ENCODE measurements at regions not wholly inside any gene's neighbourhood (a gene's known extent, or its start where the extent isn't known, plus 50 kb on each side); places are given as distances from the start of the nearest gene placed in this dataset.

DNA sequence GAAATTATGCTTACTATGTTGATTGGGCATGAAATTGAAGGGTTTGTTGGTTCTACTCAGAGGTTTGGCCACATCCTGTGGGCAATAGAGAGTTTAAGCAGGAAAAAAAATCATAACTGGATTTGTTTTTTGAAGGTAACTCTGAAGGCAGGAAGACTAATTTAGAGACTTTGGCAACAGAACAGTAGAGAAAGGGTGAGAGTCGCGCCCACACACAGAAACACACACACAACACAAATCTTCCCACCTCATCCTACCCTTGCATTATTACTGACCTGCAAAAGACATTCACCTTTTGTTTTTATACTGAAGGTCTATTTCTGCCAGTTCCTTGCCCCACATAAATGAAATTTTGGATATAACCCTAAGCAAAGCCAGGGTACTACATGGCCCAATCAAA, 270.6 kb downstream of the TBL1XR1 start:
- no peaks in the 10 kb centered on the region for H3K36me3 ChIP-seq (replicated peaks in 1 of 2; ENCODE audit: control insufficient read depth in 1 of 2, insufficient read depth in 2 of 2, low read length in 2 of 2)
- no peak overlapping the region for H3K4me2 ChIP-seq (ENCODE audit: low read depth, low read length)
- POLR2A ChIA-PET, result no interaction called here
- no peak for DNase-seq (ENCODE audit: low spot score)
- no peak overlapping the region for H2AFZ ChIP-seq (ENCODE audit: low read length)
- no peaks in the 10 kb centered on the region for H4K20me1 ChIP-seq (ENCODE audit: insufficient read depth, low read length)
- ATAC-seq, result no peak
- CTCF ChIA-PET (ENCODE audit: low intra/inter-chr PET ratio, low total read pairs), result no interaction called here
- no peak overlapping the region for H3K27ac ChIP-seq (ENCODE audit: extremely low read length, insufficient read depth, low read length)
- H3K79me2 ChIP-seq (ENCODE audit: insufficient read depth, low read length), result no peaks in the 10 kb centered on the region
- 96% methylated on average over 2 of the region's 2 CpGs for WGBS (ENCODE audit: low lambda C conversion rate)
- no peaks in the 10 kb centered on the region for H3K27me3 ChIP-seq (ENCODE audit: control insufficient read depth in 1 of 2, insufficient read depth in 2 of 2, low read length in 2 of 2)
- TF ChIP-seq ZMAT3 (CRISPR knock-in tag; conservative IDR thresholded peaks at IDR 0.05), result no peak
- TF ChIP-seq ZNF543 (CRISPR knock-in tag; IDR thresholded peaks at IDR 0.05), result no peak
- no peak for TF ChIP-seq ZNF460 (CRISPR knock-in tag; IDR thresholded peaks at IDR 0.05; ENCODE audit: borderline replicate concordance)
- TF ChIP-seq STAT5B (CRISPR knock-in tag; IDR thresholded peaks at IDR 0.05), result no peak
- no peak for TF ChIP-seq ZNF432 (CRISPR knock-in tag; IDR thresholded peaks at IDR 0.05; ENCODE audit: borderline replicate concordance)
- TF ChIP-seq HDAC1 (CRISPR knock-in tag; IDR thresholded peaks at IDR 0.05), result no peak
- TF ChIP-seq ELF4 (CRISPR knock-in tag; IDR thresholded peaks at IDR 0.05; ENCODE audit: borderline replicate concordance), result no peak
- TF ChIP-seq, protein P1, sequence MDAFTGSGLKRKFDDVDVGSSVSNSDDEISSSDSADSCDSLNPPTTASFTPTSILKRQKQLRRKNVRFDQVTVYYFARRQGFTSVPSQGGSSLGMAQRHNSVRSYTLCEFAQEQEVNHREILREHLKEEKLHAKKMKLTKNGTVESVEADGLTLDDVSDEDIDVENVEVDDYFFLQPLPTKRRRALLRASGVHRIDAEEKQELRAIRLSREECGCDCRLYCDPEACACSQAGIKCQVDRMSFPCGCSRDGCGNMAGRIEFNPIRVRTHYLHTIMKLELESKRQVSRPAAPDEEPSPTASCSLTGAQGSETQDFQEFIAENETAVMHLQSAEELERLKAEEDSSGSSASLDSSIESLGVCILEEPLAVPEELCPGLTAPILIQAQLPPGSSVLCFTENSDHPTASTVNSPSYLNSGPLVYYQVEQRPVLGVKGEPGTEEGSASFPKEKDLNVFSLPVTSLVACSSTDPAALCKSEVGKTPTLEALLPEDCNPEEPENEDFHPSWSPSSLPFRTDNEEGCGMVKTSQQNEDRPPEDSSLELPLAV (CRISPR knock-in tag; conservative IDR thresholded peaks at IDR 0.05; ENCODE audit: low read depth), result no peak
- TF ChIP-seq, protein P2, sequence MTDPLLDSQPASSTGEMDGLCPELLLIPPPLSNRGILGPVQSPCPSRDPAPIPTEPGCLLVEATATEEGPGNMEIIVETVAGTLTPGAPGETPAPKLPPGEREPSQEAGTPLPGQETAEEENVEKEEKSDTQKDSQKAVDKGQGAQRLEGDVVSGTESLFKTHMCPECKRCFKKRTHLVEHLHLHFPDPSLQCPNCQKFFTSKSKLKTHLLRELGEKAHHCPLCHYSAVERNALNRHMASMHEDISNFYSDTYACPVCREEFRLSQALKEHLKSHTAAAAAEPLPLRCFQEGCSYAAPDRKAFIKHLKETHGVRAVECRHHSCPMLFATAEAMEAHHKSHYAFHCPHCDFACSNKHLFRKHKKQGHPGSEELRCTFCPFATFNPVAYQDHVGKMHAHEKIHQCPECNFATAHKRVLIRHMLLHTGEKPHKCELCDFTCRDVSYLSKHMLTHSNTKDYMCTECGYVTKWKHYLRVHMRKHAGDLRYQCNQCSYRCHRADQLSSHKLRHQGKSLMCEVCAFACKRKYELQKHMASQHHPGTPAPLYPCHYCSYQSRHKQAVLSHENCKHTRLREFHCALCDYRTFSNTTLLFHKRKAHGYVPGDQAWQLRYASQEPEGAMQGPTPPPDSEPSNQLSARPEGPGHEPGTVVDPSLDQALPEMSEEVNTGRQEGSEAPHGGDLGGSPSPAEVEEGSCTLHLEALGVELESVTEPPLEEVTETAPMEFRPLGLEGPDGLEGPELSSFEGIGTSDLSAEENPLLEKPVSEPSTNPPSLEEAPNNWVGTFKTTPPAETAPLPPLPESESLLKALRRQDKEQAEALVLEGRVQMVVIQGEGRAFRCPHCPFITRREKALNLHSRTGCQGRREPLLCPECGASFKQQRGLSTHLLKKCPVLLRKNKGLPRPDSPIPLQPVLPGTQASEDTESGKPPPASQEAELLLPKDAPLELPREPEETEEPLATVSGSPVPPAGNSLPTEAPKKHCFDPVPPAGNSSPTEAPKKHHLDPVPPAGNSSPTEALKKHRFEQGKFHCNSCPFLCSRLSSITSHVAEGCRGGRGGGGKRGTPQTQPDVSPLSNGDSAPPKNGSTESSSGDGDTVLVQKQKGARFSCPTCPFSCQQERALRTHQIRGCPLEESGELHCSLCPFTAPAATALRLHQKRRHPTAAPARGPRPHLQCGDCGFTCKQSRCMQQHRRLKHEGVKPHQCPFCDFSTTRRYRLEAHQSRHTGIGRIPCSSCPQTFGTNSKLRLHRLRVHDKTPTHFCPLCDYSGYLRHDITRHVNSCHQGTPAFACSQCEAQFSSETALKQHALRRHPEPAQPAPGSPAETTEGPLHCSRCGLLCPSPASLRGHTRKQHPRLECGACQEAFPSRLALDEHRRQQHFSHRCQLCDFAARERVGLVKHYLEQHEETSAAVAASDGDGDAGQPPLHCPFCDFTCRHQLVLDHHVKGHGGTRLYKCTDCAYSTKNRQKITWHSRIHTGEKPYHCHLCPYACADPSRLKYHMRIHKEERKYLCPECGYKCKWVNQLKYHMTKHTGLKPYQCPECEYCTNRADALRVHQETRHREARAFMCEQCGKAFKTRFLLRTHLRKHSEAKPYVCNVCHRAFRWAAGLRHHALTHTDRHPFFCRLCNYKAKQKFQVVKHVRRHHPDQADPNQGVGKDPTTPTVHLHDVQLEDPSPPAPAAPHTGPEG (CRISPR knock-in tag; IDR thresholded peaks at IDR 0.05), result no peak
- TF ChIP-seq MEF2D (CRISPR knock-in tag; IDR thresholded peaks at IDR 0.05), result no peak
- no peak for TF ChIP-seq ZMYM3 (CRISPR knock-in tag; IDR thresholded peaks at IDR 0.05)
- TF ChIP-seq DR1 (CRISPR knock-in tag; IDR thresholded peaks at IDR 0.05), result no peak
- no peaks in the 10 kb centered on the region for H3K4me1 ChIP-seq (ENCODE audit: insufficient read depth, low read length)
- intact Hi-C loops (cut with micrococcal nuclease; ENCODE audit: unreplicated experiment) (no loop called here), in situ Hi-C loops (cut with HindIII; ENCODE audit: extremely low pct_ligation_motif_present, low pct_unique_long_range_greater_than_20kb) (no loop called here)
- no peak overlapping the region for H3K4me3 ChIP-seq (replicated peaks in 1 of 3; ENCODE audit: insufficient read depth in 1 of 3, low read depth in 2 of 3, low read length in 3 of 3)
- no peak overlapping the region for H3K9ac ChIP-seq (ENCODE audit: insufficient read depth, low read depth, low read length)
- no TSS peak for BruUV-seq (replicated peaks)
- no peak for FAIRE-seq
- H3K9me3 ChIP-seq (ENCODE audit: low read length), result no peaks in the 10 kb centered on the region
